Left colon (tissue), 2 donors: ENCODE measurements at regions not wholly inside any gene's neighbourhood (a gene's known extent, or its start where the extent isn't known, plus 50 kb on each side); places are given as distances from the start of the nearest gene placed in this dataset.
"Not testable (repeated sequence)": the region's sequence is repeated elsewhere in the genome, so short reads cannot be mapped to it uniquely, and the experiment has no call there.

Experiments used
- ATAC-seq: fragments of 200-7000 bp; cut with Tn5 transposase; one replicate; pipeline ENCODE4 v1.9.1; 2020; ENCODE audit warnings: mild to moderate bottlenecking, moderate library complexity
- DNase-seq, 2 donors: peaks; one replicate each; pipeline ENCODE4 v3.0.0-alpha.2; 2020
- intact Hi-C, 2 donors: fragments of 100-400 bp; cut with DNase I in 1 of 2; cut with micrococcal nuclease in 1 of 2; formaldehyde crosslinking; loops; one replicate each; pipeline versions ENCODE4 v1.11.2 to v1.14.0; 2022; cut with DNase I, micrococcal nuclease
- donor health status: DM: no; HTN: no; CAD: no.
- donor health status: DM: yes; HTN: yes; CAD: no.

DNA sequence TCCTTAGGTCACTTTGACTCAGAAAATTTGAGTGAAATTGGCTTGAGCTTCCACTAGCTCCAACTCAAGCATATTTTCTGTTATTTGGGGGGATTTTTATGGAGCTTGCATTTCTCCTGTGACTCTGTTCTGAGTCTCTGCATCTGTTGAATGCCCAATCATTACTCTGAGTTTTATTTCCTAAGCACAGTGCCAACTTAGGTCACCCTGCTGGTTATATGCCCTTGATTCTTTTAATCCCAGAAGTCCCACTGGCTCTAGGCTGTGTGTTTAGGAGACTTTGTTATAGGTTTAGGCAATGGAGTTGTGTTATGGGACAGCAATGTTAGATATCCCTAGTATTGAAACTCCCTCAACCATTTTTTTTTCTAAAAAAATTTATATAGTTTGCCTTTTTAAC, 198.2 kb upstream of the DTNA start:
- DNase-seq (no peak), ATAC-seq (no peak)
- intact Hi-C loops, result no loop called here

DNA sequence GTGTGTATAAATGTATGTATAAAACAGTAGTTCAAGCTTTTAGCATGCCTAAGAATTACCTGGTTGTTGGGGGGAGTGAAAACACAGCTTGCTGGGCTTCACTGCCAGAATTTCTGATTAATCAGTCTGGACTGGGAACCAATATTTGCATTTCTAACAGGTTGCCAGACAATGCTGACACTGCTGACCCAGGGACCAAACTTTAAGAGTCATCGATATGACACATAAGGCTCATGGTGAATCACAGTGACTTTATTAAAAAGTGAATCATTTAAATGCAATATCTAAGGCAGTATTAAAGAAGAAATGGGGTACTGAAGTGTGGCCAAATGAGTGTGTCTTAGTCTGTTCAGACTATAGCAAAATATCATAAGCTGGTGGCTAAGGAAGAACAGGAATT, 195.9 kb upstream of the DTNA start:
- no peak for ATAC-seq
- intact Hi-C loops, result no loop called here
- DNase-seq, result no peak

DNA sequence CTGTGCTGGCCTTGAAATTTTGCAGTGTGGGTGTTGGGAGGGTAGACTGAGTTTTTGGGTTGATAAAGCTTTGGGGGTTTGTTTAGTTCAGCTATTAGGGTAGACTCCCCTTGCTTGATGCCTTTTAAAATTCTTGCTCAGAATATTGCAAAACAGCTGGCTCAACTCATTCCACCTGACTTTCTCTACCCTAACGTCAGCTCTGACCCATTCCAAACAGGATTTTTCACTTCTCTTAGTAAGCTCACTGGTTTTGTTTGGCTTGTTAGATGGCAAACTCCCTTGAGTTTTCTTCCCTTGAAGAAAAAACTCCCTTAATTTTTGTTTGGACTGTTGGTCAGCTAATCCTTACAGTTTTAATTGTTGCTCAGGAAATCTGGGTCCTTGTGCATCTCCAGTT, 195.1 kb upstream of the DTNA start:
- no peak for ATAC-seq

DNA sequence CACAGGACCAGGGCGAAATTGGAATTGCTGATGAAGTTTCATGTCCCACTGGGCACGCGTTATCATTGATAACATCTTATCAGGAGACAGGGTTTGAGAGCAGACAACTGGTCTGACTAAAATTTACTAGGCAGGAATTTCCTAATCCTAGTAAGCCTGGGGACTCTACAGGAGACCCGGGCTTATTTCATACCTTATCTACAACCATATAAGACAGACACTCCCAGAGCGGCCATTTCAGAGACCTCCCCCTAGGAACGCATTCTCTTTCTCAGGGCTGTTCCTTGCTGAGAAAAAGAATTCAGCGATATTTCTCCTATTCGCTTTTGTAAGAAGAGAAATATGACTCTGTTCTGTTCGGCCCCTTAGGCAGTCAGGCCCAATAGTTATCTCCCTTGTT, 193.7 kb upstream of the DTNA start:
- intact Hi-C loops, ATAC-seq, DNase-seq: not testable (repeated sequence)

More for the DNA sequence above, 195.1 kb upstream of the DTNA start:
- intact Hi-C loops, result no loop called here
- DNase-seq, result no peak

DNA sequence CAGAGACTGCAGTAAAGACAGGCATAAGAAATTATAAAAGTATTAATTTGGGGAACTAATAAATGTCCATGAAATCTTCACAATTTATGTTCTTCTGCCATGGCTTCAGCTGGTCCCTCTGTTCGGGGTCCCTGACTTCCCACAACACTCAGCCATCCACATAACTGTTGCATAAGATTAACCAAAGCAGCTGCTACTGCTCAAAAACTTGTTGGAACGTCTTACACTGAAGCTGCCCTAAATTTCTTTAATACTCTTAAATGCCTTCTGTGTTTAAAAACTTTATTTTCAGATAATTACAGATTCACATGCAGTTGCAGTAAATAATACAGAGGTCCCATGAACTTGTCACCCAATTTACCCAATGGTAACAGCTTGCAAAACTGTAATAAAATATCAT, 193.1 kb upstream of the DTNA start:
- ATAC-seq, intact Hi-C loops, DNase-seq: not testable (repeated sequence)

DNA sequence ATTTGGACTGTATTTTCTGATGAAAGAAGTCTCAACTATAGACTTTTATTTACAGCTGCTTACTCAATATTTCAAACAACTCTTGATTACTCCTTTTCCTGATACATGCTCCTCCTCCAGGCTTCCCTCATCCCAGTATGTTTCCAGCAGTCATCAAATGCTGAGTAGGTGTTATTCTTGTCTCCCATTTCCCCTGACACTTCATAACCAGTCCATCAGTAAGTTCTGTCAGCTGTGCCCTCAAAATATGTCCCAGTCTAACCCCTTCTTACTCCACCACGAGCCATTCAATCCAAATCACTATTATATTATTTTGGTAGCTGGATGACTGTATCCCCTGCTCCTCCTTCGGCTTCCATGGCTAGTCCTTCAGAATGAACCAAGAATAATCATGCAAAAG, 189.1 kb upstream of the DTNA start:
- ATAC-seq (no peak), DNase-seq (no peak)
- intact Hi-C loops, result no loop called here

DNA sequence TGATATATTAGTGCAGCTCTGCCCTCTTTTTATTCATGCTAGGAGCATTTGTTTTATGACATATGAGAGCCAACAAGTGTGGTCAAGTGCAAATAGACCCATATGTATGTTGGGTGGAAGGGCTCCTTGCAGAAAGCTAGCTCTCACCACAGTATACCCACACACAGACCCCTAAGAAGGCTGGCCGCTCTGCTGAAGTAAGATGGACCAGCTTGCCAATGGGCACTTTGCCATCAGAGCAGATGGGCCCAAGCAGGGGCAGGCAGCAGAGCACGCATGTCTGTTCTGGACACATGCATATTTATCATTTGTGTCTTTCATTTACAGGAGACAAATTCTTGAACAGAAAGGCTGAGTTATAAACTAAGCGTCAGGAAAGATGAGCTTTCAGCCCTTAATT, 187.5 kb upstream of the DTNA start:
- DNase-seq, result no peak

DNA sequence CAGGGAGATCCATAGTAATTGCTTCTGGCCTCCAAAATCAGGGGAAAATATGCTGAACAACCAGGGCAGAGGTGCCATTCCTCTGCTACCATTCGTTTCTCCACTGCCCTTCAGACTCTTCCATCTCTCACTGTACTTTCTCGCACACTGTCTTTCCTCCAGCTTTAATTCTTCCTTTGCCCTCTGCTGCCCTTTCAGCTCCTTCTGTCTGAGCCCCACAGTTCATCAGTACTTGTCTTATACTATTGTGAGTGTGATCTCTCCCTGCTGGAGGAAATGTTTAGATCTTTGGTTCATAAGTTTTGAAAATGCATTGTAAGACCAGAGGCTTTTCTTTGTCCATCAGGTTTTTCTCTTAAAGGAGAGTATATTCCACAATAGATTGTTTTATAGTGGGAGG, 184.9 kb upstream of the DTNA start:
- DNase-seq (no peak), ATAC-seq (no peak)
- intact Hi-C loops, result no loop called here

More for the DNA sequence above, 187.5 kb upstream of the DTNA start:
- ATAC-seq, result no peak
- intact Hi-C loops, result no loop called here

DNA sequence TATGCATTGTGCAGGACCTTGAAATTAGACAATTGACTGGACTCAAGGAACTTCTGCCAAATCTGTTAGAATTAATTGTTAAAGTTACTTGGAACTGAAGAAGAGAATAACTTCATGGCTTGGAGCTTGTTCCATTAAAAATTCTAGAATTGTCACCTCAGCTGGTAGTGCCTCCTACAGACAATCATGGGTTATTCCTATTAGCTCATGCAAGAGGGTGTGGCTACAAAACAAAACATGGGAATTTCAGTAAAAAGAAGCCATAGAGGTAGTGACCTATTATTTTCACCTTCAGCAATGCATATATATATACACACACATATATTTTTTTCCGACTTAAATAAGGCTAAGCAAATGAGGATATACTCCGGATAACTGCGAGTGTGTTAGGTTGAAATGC, 181.9 kb upstream of the DTNA start:
- ATAC-seq, result no peak
- no peak for DNase-seq
- intact Hi-C loops, result no loop called here

DNA sequence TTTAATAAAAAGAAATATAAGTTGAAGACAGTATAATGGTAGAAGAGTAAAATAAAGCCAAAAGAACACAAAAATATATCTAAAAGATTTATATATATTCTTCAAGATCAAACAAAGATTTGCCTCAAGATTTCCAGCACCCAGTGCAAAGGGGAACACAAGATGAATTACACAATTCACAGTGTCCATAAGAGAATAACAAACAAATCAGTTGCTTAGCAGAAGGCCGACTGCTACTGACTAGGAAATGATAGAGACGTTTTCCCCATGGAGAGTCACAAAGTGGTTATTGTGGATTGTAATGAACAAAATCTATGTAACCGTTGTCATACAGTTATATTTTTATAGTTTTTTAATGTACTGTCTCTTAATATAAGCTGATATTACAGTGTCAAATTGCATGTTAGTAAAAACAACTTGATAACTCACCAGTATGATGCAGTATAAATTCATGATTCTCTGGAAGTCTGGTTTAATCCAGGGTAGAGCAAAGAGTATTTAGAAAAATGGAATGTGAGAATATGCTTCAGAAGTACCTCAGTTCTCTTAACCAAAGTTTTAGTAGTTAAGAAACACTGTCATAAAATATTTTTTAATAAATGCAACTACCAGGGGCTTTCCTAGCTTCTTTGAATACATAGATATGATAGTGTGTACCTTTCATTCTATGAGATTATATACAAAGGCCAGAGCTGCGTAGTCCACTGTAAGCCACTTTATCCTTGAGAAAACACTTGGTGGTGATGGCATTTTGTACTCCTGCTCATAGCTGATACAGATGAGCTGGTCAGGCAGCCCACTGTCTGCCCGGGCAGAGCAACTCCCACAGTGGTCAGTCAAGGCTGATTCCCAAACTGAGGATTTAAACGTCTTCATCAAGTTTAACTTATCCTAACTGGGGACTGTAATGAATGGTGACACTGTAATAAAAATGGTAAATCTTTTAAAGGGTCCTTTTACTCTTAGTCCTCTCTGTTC, 180.5 kb upstream of the DTNA start:
- DNase-seq (no peak), ATAC-seq (no peak)
- intact Hi-C loops, result no loop called here

DNA sequence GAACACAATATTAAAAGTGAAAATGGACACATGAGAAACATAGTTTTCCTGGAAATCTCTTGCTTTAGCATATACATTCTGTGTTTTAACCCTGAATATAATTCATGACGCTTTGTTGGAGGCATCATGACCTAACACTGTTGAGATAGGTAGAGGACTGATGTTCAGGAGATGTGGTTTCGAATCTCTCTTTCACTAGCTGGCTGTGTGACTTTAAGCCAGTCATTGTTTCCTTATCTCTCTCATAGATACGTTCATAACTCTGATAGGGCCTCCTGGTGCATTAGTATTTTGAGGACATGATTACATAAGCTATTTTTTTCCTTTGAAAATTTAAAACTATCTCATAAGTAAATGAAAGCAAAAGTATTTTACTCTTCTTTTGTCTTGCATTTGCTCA, 179.0 kb upstream of the DTNA start:
- ATAC-seq, result no peak
- intact Hi-C loops, result no loop called here

DNA sequence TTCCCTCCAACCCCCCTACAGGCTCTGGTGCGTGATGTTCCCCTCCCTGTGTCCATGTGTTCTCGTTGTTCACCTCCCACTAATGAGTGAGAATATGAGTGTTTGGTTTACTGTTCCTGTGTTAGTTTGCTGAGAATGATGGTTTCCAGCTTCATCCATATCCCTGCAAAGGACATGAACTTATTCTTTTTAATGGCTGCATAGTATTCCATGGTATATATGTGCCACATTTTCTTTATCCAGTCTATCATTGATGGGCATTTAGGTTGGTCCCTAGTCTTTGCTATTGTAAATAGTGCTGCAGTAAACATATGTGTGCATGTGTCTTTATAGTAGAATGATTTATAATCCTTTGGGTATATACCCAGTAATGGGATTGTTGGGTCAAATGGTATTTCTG, 175.5 kb upstream of the DTNA start:
- DNase-seq, intact Hi-C loops, ATAC-seq: not testable (repeated sequence)

More for the DNA sequence above, 179.0 kb upstream of the DTNA start:
- no peak for DNase-seq

DNA sequence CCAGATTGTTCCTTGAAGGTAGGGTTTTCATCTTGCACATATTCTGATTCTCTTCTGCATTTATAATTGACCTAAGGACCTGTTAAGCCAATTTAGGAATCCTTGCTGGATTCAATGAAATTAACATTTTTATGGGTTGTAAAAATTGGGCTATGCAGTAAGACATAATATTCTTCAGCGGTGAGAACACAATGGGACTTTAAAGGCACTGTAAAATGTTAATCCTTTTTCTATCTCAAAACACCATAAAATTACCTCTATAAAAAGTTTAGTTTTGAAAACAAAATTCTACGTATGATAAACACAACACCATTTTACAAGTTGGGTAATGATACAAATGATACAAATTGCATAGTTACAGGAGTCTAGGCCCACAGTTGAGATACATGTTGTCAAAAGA, 169.2 kb upstream of the DTNA start:
- intact Hi-C loops, result no loop called here
- DNase-seq (no peak), ATAC-seq (no peak)

DNA sequence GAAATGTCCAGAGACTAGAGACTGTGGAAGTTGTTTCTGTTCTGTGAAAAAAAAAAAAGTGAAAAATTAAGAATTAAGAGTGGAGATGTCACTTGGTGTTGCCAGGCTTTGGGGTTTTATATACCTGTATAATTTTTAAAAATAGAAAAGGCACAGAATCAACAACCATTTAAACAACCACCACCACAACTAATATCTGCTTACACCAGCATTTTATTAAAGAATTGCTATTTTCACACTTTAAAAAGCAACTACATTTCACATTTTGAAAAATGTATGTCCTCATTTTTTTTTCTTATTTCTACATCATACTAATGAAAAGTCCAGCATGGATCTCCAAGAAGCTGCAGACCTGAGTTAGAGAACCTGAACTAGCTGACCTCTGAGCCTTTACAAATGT, 167.5 kb upstream of the DTNA start:
- ATAC-seq (no peak), DNase-seq (no peak)
- intact Hi-C loops, result no loop called here

DNA sequence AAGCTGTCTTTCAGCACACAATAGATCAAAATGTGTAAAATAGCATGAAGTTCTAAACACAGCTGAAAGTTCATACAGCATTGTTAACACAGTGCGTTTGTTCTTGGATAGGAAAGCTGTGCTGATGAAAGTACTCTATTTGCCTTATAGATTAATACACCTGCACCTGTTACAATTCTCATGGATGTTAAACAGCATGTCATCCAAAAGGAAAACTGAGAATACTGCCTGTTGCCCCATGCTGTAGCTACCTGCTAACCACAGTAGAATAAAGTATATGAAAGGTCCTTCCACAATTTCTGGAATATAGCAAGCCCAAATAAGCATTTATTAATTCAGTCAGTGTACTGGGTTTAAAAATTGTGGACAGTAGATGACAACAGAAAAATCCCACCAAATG, 166.7 kb upstream of the DTNA start:
- intact Hi-C loops, result no loop called here
- ATAC-seq (no peak), DNase-seq (no peak)

DNA sequence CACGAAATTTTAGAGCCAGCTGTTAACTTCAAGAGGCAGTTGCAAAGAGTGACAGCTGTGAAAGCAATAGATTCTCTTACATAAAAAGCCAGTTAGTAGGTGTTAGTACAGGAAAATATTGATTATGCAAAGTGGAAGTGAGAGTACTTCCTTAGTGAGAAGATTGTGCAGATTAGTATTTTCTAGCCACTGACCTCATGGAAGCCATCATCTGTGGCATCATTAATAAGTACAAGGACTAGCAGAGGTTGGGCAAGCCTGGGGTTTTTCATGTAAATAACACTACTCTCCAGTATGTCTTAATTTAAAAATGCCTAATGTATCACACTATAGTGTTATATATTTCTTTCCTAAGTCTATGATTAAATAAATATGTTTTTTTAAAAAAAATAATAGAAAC, 166.2 kb upstream of the DTNA start:
- ATAC-seq (no peak), DNase-seq (no peak)
- intact Hi-C loops, result no loop called here

DNA sequence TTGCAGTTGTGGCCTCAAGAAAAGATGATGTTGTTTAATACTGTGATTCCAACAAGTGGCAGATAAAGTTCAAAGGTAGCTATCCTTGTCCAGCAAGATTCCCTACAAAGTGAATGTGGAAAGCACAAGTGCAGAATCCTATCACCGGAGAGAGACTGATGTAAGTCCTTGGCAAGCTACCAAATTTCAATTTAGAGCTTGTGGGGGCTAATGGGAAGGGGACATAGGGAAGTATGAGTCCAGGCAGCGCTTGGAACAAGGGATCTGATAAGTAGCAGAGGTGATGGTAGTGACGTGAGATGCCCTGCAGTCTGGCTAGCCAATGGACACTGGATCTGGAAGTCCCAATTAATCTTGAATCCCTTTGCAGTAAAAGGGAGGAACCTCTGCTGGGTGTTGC, 165.2 kb upstream of the DTNA start:
- no peak for ATAC-seq
- DNase-seq, result no peak
- intact Hi-C loops, result no loop called here

DNA sequence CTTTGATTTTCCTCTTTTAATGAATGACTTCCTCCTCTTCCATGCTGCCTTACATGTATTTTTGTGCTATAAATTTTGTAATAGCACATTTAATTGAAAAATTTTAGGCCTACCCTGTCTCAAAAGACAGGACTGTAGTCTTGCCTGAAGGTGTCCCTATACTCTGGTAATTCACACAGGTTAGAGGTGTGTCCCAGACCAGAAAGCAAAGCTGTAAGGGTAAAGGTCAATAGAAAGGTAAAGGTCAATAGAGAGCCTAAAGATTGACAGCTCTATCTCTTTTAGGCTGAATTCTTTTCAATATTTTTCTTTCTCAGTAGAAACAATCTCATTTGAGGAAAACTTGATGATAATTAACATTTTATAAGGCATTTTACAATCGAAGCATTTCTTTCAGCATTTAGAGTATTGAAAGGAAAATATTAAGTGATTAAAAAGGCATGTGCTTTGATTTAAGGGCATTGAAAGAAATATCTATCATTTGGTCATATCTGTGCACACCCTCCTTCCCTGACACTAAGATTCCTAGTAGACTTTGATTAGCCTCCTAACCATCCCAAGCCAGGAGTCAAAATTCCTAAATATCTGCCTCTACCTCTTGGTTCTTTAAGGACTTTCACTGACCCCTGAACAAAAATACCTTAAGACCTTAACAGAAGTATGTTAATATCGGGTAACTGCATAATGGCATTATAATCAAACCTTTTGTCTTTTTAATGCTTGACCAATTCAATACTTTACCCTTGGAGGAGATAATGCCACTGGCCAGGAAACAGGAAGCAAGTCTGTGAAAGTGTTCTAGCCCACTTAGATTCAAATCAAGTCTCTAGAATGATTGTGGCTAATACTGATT, 161.8 kb upstream of the DTNA start:
- no peak for DNase-seq
- no peak for ATAC-seq
- intact Hi-C loops, result no loop called here

DNA sequence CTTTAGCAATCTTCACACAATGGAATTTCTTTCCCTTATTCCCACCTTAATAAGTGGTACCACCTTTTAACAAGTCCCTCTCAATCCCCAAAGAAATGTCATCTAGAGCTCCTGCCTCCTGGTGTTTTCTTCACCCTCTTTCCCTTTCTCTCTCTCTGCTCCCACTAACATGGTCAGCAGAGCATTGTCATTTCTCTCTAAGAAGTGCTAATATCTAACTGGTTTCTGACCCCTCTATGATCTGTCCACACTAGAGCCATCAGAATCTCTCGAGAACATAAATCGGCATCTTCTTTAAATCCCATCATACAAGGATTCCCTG, 161.2 kb upstream of the DTNA start:
- intact Hi-C loops, result no loop called here
- DNase-seq, result no peak
- ATAC-seq, result no peak

DNA sequence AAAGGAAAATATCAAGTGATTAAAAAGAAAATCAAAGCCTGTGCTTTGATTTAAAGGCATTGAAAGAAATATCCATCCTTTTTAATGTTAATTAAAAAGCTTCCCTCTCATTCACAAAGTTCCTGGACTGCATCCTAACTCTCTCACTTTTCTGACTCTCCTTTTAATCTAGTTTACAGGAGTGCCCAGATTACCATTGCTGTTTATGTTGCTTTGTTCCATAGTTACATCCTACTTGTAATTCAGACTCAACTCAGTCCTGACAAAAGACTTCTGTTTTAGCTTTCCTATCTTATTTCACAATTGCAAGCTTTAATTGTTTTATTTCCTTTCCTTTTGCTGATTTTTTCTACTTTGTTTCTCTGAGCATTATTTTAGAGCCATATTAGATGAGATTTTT, 160.7 kb upstream of the DTNA start:
- no peak for ATAC-seq
- intact Hi-C loops, result no loop called here
- DNase-seq, result no peak
